SK-N-MC (cell line): ENCODE measurements at regions not wholly inside any gene's neighbourhood (a gene's known extent, or its start where the extent isn't known, plus 50 kb on each side); places are given as distances from the start of the nearest gene placed in this dataset.

Experiments used
- EZH2 ChIP-seq: fragments of 200-600 bp; sonication (generic); IDR thresholded peaks from one replicate; pipeline ENCODE4 v1.6.1; 2017; ENCODE audit warnings: antibody characterized with exemption
- FOXP2 ChIP-seq: optimal IDR thresholded peaks from 2 replicates; pipeline ENCODE3; 2011; ENCODE audit warnings: mild to moderate bottlenecking, moderate library complexity; ENCODE audit not compliant: insufficient read depth; ENCODE audit errors: extremely low read length, control extremely low read depth
- POLR2AphosphoS5 ChIP-seq: IDR thresholded peaks from 2 replicates; pipeline ENCODE4 v1.6.1; 2012; ENCODE audit warnings: mild to moderate bottlenecking, low read depth, low read length, borderline replicate concordance

DNA sequence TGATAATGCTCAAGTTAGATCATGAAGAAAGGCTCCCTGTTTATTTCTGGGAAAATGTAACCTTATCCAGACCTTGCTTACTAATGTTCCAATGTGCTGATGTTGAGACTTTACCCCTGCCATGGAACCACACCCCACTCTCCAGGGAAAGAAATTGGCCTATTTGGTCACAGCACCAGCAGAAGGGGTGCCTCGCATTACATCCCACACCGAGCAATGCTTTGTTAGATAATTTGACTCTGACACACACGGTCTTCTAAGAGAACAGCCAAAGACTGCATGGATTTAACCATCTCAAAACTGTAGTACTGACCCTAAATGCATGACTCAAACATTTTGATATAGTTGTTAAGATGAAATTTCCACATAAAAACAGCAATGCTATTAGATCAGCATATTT is 152.1 kb upstream of the CCDC150 start:
- no peak for TF ChIP-seq POLR2AphosphoS5
- no peak for TF ChIP-seq EZH2
- TF ChIP-seq FOXP2 = no peak
